Gastrocnemius medialis (tissue), 4 donors: ENCODE measurements at regions not wholly inside any gene's neighbourhood (a gene's known extent, or its start where the extent isn't known, plus 50 kb on each side); places are given as distances from the start of the nearest gene placed in this dataset.
"Not testable (repeated sequence)": the region's sequence is repeated elsewhere in the genome, so short reads cannot be mapped to it uniquely, and the experiment has no call there.

Source experiments
- CTCF ChIP-seq, 5 experiments: fragments of 450-650 bp in 3 of 5; fragments of 200-600 bp in 2 of 5; sonication (generic) in 2 of 5; IDR thresholded peaks in 4 of 5; conservative IDR thresholded peaks in 1 of 5; 1 replicate in 4 of 5; 2 replicates in 1 of 5; pipeline ENCODE4 v1.5.1; 2016 to 2019; ENCODE audit warnings: antibody characterized with exemption in 5 of 5, mild to moderate bottlenecking in 3 of 5, moderate library complexity in 3 of 5
- POLR2A ChIP-seq, 2 donors: fragments of 450-650 bp; IDR thresholded peaks; one replicate each; pipeline ENCODE4 v1.6.1; 2017; ENCODE audit warnings: antibody characterized with exemption in 2 of 2, mild to moderate bottlenecking in 2 of 2, moderate library complexity in 2 of 2

- not testable (repeated sequence) for TF ChIP-seq CTCF (IDR thresholded peaks at IDR 0.05 in 4 of 5, conservative IDR thresholded peaks at IDR 0.05 in 1 of 5); POLR2A (IDR thresholded peaks at IDR 0.05)
These were observed 638.3 kb downstream of the UTRN start for GRCh38 chr6:144923491-144923787.
